Lower leg skin (tissue), 4 donors: ENCODE measurements at regions not wholly inside any gene's neighbourhood (a gene's known extent, or its start where the extent isn't known, plus 50 kb on each side); places are given as distances from the start of the nearest gene placed in this dataset.

Experiments
- DNase-seq, 2 donors: peaks; one replicate each; pipeline ENCODE4 v3.0.0-alpha.2; 2019; ENCODE audit warnings: low spot score in 2 of 2
- H3K4me3 ChIP-seq: fragments of 200-600 bp; sonication (generic); 2 replicates; pipeline ENCODE4 v1.5.1; 2017; ENCODE audit warnings: mild to moderate bottlenecking, low read depth; ENCODE audit not compliant: poor library complexity, severe bottlenecking
- CTCF ChIP-seq, 3 donors: fragments of 450-650 bp; IDR thresholded peaks; one replicate each; pipeline ENCODE4 v1.5.1; 2016; ENCODE audit warnings: antibody characterized with exemption in 3 of 3, mild to moderate bottlenecking in 3 of 3, moderate library complexity in 2 of 3
- POLR2A ChIP-seq, 2 donors: fragments of 450-650 bp; IDR thresholded peaks; one replicate each; pipeline ENCODE4 v1.6.1; 2016 to 2017; ENCODE audit warnings: antibody characterized with exemption in 2 of 2, mild to moderate bottlenecking in 1 of 2, moderate library complexity in 1 of 2
- WGBS, 2 donors: methylation state at CpG; one replicate each; pipeline ENCODE4 v1.1.5; 2018; 5-methylcytosine and 5-hydroxymethylcytosine counted together
- intact Hi-C: fragments of 100-400 bp; cut with DNase I; formaldehyde crosslinking; loops from one replicate; pipeline ENCODE4 v1.15.0; 2023; ENCODE audit warnings: low total_unique reads

GRCh38 chr1:217948741-217949140 is 317.6 kb downstream of the SPATA17 start:
- WGBS, 2 donors, result 31 to 45% methylated on average over 2 of the region's 2 CpGs

DNA sequence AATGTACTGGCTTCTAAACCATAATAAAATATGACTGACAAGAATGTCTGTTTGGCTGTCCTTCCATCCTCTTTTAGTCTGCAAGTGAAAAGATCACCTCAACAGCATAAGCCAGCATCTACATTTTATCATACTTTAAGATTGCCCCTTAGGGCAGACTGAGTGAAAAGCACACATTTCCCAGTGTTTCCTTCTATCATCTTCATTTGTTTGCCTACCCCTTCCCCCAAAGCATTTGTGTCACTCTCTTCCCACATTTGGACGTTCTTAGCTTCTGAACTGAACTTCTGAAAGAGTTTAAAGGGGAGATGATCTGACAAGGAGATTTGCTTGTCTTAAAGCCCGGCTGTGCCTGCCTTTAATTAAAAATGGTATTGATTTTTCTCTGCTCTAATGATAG is 322.2 kb downstream of the SPATA17 start:
- DNase-seq, result no peak
- intact Hi-C loops, result no loop called here
- H3K4me3 ChIP-seq, result no peak overlapping the region
- TF ChIP-seq CTCF (IDR thresholded peaks at IDR 0.05), result no peak
- TF ChIP-seq POLR2A (IDR thresholded peaks at IDR 0.05), result no peak
- WGBS, 2 donors, result 20 to 24% methylated on average over 2 of the region's 2 CpGs

More at GRCh38 chr1:217948741-217949140, 317.6 kb downstream of the SPATA17 start:
- no peak for TF ChIP-seq CTCF (IDR thresholded peaks at IDR 0.05)
- TF ChIP-seq POLR2A (IDR thresholded peaks at IDR 0.05), result no peak
- intact Hi-C loops, result no loop called here
- H3K4me3 ChIP-seq, result no peak overlapping the region
- no peak for DNase-seq

- intact Hi-C loops, result no loop called here
- DNase-seq, result no peak
- WGBS, 2 donors, result 35 to 39% methylated on average over 2 of the region's 2 CpGs
- no peak overlapping the region for H3K4me3 ChIP-seq
- no peak for TF ChIP-seq CTCF (IDR thresholded peaks at IDR 0.05)
- TF ChIP-seq POLR2A (IDR thresholded peaks at IDR 0.05), result no peak
Measured at GRCh38 chr1:217953922-217954321, 322.8 kb downstream of the SPATA17 start.

DNA sequence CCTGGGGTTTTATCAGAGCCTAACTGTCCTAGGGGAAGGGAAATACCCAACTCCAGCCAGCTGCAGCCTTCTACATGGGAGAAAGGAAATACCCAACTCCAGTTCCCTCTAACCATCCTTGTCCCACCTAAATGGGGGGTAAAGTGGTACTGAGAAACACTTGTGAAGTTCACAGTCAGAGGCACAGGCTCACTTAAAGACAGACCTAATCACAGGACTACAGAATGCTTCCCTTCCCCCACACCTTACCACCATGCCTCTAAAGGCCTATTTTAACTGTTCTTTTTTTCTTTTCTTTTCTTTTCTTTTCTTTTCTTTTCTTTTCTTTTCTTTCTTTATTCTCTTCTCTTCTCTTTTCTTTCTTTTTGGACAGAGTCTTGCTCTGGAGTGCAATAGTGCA is 324.6 kb downstream of the SPATA17 start:
- TF ChIP-seq POLR2A (IDR thresholded peaks at IDR 0.05) (no peak), CTCF (IDR thresholded peaks at IDR 0.05) (no peak)
- no peak overlapping the region for H3K4me3 ChIP-seq
- intact Hi-C loops, result loop anchor here (5.0 kb wide), 1 partner anchor 1758 kb away; no protein-coding TSS in a partner anchor
- DNase-seq, result no peak

DNA sequence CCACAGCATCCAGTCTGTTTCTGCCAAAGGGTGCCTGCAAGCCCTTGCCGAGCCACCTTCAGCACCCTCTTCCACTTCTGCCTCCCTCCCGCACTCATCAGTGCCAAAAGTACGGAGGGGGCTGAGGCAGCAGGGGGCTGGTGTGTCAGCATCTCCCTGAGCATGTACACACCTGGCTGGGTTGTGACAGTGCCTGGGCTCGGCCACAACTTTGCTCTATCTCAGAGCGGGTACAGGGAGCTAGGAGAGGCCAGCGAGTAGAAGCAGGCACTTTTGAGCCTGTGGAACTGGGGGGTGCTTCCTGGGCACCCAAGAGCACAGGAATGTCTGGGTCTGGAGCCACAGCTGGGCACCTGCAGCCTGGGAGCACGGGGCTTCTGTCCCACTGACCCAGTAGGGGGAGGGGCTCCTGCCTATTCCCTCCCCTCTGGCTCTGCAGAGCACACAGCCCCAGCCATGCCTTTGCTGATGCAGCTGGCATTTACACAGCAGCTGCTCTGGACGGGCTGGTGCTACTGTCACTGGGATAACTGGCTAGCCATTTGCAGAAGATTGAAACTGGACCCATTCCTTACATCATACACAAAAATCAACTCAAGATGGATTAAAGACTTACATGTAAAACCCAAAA is 319.8 kb upstream of the RRP15 start:
- TF ChIP-seq CTCF (IDR thresholded peaks at IDR 0.05), result no peak
- TF ChIP-seq POLR2A (IDR thresholded peaks at IDR 0.05), result no peak
- 61 to 83% methylated on average over 5 to 8 of the region's 8 CpGs for WGBS, 2 donors

DNA sequence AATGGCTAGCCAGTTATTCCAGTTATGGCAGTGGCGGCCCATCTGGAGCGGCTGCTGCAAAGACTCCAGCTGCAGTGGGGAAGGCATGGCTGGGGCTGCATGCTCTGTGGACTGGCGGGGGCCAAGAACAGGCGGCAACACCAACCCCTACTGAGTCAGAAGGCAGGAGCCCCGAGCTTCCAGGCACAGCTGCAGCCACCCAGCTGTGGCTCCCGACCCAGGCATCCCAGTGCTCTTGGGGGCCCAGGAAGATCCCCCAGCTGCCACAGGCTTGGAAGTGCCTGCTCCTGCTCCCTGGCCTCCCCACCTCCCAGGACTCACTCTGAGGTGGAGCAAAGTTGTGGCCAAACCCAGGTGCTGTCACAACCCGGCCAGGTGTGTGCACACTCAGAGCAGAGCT is 317.0 kb upstream of the RRP15 start:
- no peak overlapping the region for H3K4me3 ChIP-seq

More for the DNA sequence above, 319.8 kb upstream of the RRP15 start:
- no peak overlapping the region for H3K4me3 ChIP-seq
- no peak for DNase-seq
- intact Hi-C loops, result no loop called here

More for the DNA sequence above, 317.0 kb upstream of the RRP15 start:
- no peak for TF ChIP-seq CTCF (IDR thresholded peaks at IDR 0.05)
- TF ChIP-seq POLR2A (IDR thresholded peaks at IDR 0.05), result no peak
- 86 to 93% methylated on average over 3 to 7 of the region's 7 CpGs for WGBS, 2 donors
- intact Hi-C loops, result no loop called here
- DNase-seq, result no peak
